ENCODE measurements at regions not wholly inside any gene's neighbourhood (a gene's known extent, or its start where the extent isn't known, plus 50 kb on each side); places are given as distances from the start of the nearest gene placed in this dataset.

GRCh38 chr13:39913928-39914327 is 258.5 kb downstream of the COG6 start:
- Histone ChIP-seq H3K9ac (ENCODE audit: insufficient read depth, low read length) (no peak overlapping the region), H3K79me2 (ENCODE audit: control insufficient read depth, insufficient read depth, low read length) (no peaks in the 10 kb centered on the region), H3K4me1 (ENCODE audit: control insufficient read depth, extremely low read depth, insufficient read depth, low read length) (no peaks in the 10 kb centered on the region), H3K36me3 (ENCODE audit: control insufficient read depth, insufficient read depth, low read length) (no peaks in the 10 kb centered on the region), H4K20me1 (ENCODE audit: control insufficient read depth, extremely low read depth, insufficient read depth, low read length) (no peaks in the 10 kb centered on the region), H3K27me3 (ENCODE audit: control insufficient read depth, insufficient read depth, low read length) (no peaks in the 10 kb centered on the region), H3K27ac (ENCODE audit: insufficient read depth, low read length) (no peak overlapping the region), H2AFZ (ENCODE audit: low read length) (no peak overlapping the region), H3K4me2 (ENCODE audit: extremely low read depth, insufficient read depth, low read length) (no peak overlapping the region), H3K9me3 (ENCODE audit: control insufficient read depth, insufficient read depth, low read depth, low read length) (no peaks in the 10 kb centered on the region), H3K4me3 (replicated peaks in 1 of 4; ENCODE audit: control extremely low read depth in 1 of 4, insufficient read depth in 1 of 4, low read depth in 3 of 4, low read length in 4 of 4) (no peak overlapping the region)
- TF ChIP-seq CTCF (conservative IDR thresholded peaks at IDR 0.05 in 1 of 2, IDR thresholded peaks at IDR 0.05 in 1 of 2; ENCODE audit: low read depth in 1 of 2, low read length in 2 of 2), result no peak
- no peak for TF ChIP-seq EZH2 (IDR thresholded peaks at IDR 0.05; ENCODE audit: low read length, missing control alignments)
- peak in 1 of 2 donors; percentile 51 for DNase-seq (ENCODE audit: low read depth in 2 of 2)

GRCh38 chr13:39915418-39915817 is 260.0 kb downstream of the COG6 start:
- H3K27ac ChIP-seq (ENCODE audit: insufficient read depth, low read length), result no peak overlapping the region
- no peaks in the 10 kb centered on the region for H3K79me2 ChIP-seq (ENCODE audit: control insufficient read depth, insufficient read depth, low read length)
- no peak overlapping the region for H3K4me3 ChIP-seq (replicated peaks in 1 of 4; ENCODE audit: control extremely low read depth in 1 of 4, insufficient read depth in 1 of 4, low read depth in 3 of 4, low read length in 4 of 4)
- DNase-seq (ENCODE audit: low read depth in 2 of 2), result no peak
- no peaks in the 10 kb centered on the region for H3K27me3 ChIP-seq (ENCODE audit: control insufficient read depth, insufficient read depth, low read length)
- no peak for TF ChIP-seq CTCF (conservative IDR thresholded peaks at IDR 0.05 in 1 of 2, IDR thresholded peaks at IDR 0.05 in 1 of 2; ENCODE audit: low read depth in 1 of 2, low read length in 2 of 2)
- TF ChIP-seq EZH2 (IDR thresholded peaks at IDR 0.05; ENCODE audit: low read length, missing control alignments), result no peak
- H2AFZ ChIP-seq (ENCODE audit: low read length), result no peak overlapping the region
- no peak overlapping the region for H3K9ac ChIP-seq (ENCODE audit: insufficient read depth, low read length)
- H4K20me1 ChIP-seq (ENCODE audit: control insufficient read depth, extremely low read depth, insufficient read depth, low read length), result no peaks in the 10 kb centered on the region
- no peak overlapping the region for H3K4me2 ChIP-seq (ENCODE audit: extremely low read depth, insufficient read depth, low read length)
- H3K36me3 ChIP-seq (ENCODE audit: control insufficient read depth, insufficient read depth, low read length), result no peaks in the 10 kb centered on the region
- H3K4me1 ChIP-seq (ENCODE audit: control insufficient read depth, extremely low read depth, insufficient read depth, low read length), result no peaks in the 10 kb centered on the region
- no peaks in the 10 kb centered on the region for H3K9me3 ChIP-seq (ENCODE audit: control insufficient read depth, insufficient read depth, low read depth, low read length)

GRCh38 chr13:39916330-39916729 is 260.9 kb downstream of the COG6 start:
- no peak overlapping the region for H3K9ac ChIP-seq (ENCODE audit: insufficient read depth, low read length)
- no peaks in the 10 kb centered on the region for H3K4me1 ChIP-seq (ENCODE audit: control insufficient read depth, extremely low read depth, insufficient read depth, low read length)
- H3K9me3 ChIP-seq (ENCODE audit: control insufficient read depth, insufficient read depth, low read depth, low read length), result no peaks in the 10 kb centered on the region
- no peaks in the 10 kb centered on the region for H3K79me2 ChIP-seq (ENCODE audit: control insufficient read depth, insufficient read depth, low read length)
- no peak overlapping the region for H3K27ac ChIP-seq (ENCODE audit: insufficient read depth, low read length)
- H2AFZ ChIP-seq (ENCODE audit: low read length), result no peak overlapping the region
- H4K20me1 ChIP-seq (ENCODE audit: control insufficient read depth, extremely low read depth, insufficient read depth, low read length), result no peaks in the 10 kb centered on the region
- no peak overlapping the region for H3K4me3 ChIP-seq (replicated peaks in 1 of 4; ENCODE audit: control extremely low read depth in 1 of 4, insufficient read depth in 1 of 4, low read depth in 3 of 4, low read length in 4 of 4)
- no peak for DNase-seq (ENCODE audit: low read depth in 2 of 2)
- H3K36me3 ChIP-seq (ENCODE audit: control insufficient read depth, insufficient read depth, low read length), result no peaks in the 10 kb centered on the region
- no peaks in the 10 kb centered on the region for H3K27me3 ChIP-seq (ENCODE audit: control insufficient read depth, insufficient read depth, low read length)
- no peak overlapping the region for H3K4me2 ChIP-seq (ENCODE audit: extremely low read depth, insufficient read depth, low read length)
- no peak for TF ChIP-seq EZH2 (IDR thresholded peaks at IDR 0.05; ENCODE audit: low read length, missing control alignments)
- no peak for TF ChIP-seq CTCF (conservative IDR thresholded peaks at IDR 0.05 in 1 of 2, IDR thresholded peaks at IDR 0.05 in 1 of 2; ENCODE audit: low read depth in 1 of 2, low read length in 2 of 2)

All from fibroblast of lung (primary cell).